H1 (cell line): ENCODE measurements at regions not wholly inside any gene's neighbourhood (a gene's known extent, or its start where the extent isn't known, plus 50 kb on each side); places are given as distances from the start of the nearest gene placed in this dataset.

ENCODE experiments used
- CTCF ChIA-PET: fragments of 300-600 bp; sonication (Branson Sonifier 250); formaldehyde crosslinking; loops from one replicate; lab custom pipeline; 2021; ENCODE audit not compliant: partially characterized antibody; lab: Charles Lee
- POLR2A ChIA-PET: fragments of 300-600 bp; sonication (Branson Sonifier 250); formaldehyde crosslinking; loops from one replicate; lab custom pipeline; 2021; ENCODE audit warnings: inconsistent platforms; ENCODE audit not compliant: partially characterized antibody; lab: Charles Lee
- DNase-seq, 2 experiments: peaks; one replicate each; pipeline versions ENCODE4 v3.0.0 to v3.0.0-alpha.2; 2010 to 2022; ENCODE audit warnings: low spot score in 2 of 2, low read depth in 1 of 2, mixed read lengths in 1 of 2
- FAIRE-seq: peaks from 2 replicates; lab custom pipeline; 2011; peaks lifted over from hg19 to GRCh38; lab: Jason Lieb, UNC
- H2AFZ ChIP-seq: 2 replicates; pipeline ENCODE4 v1.8.1; 2012; ENCODE audit warnings: low read length, inconsistent platforms
- H2AK5ac ChIP-seq: 2 replicates; pipeline ENCODE4 v1.6.1; 2013; ENCODE audit warnings: low read depth, low read length
- H2BK120ac ChIP-seq: replicated peaks from 2 replicates; pipeline ENCODE3; 2013; ENCODE audit warnings: low read depth, low read length, inconsistent platforms
- H2BK12ac ChIP-seq: 2 replicates; pipeline ENCODE4 v1.6.1; 2013; ENCODE audit warnings: low read depth, low read length
- H2BK15ac ChIP-seq: 2 replicates; pipeline ENCODE4 v1.6.1; 2013; ENCODE audit warnings: low read length
- H2BK20ac ChIP-seq: 2 replicates; pipeline ENCODE4 v1.6.1; 2013; ENCODE audit warnings: low read length
- H2BK5ac ChIP-seq: 2 replicates; pipeline ENCODE4 v1.6.1; 2013; ENCODE audit warnings: low read depth, low read length
- H3K14ac ChIP-seq: 2 replicates; pipeline ENCODE4 v1.6.1; 2013; ENCODE audit warnings: inconsistent platforms; ENCODE audit not compliant: insufficient read length
- H3K18ac ChIP-seq: 2 replicates; pipeline ENCODE4 v1.6.1; 2013; ENCODE audit warnings: low read length; ENCODE audit errors: extremely low read depth
- H3K23ac ChIP-seq: 2 replicates; pipeline ENCODE4 v1.6.1; 2013; ENCODE audit warnings: inconsistent platforms; ENCODE audit not compliant: insufficient read length
- H3K23me2 ChIP-seq: 2 replicates; pipeline ENCODE4 v1.6.1; 2013; ENCODE audit warnings: low read depth, low read length
- H3K27ac ChIP-seq: 2 replicates; pipeline ENCODE4 v1.6.1; 2011; ENCODE audit warnings: low read depth, low read length, inconsistent platforms
- H3K27me3 ChIP-seq, 4 experiments: replicated peaks in 1 of 4; 1 replicate in 1 of 4; 2 replicates in 3 of 4; pipeline versions ENCODE4 v1.6.1 to v1.8.1; 2011 to 2013; ENCODE audit warnings: low read length in 3 of 4, mild to moderate bottlenecking in 3 of 4, inconsistent platforms in 2 of 4, mixed read lengths in 2 of 4, moderate library complexity in 1 of 4; ENCODE audit not compliant: control insufficient read depth in 3 of 4, insufficient read depth in 3 of 4; ENCODE audit errors: extremely low read depth in 1 of 4
- H3K36me3 ChIP-seq, 4 experiments: 2 replicates each; pipeline versions ENCODE4 v1.6.1 to v1.8.1; 2011 to 2013; ENCODE audit warnings: mild to moderate bottlenecking in 4 of 4, low read length in 3 of 4, moderate library complexity in 2 of 4, control low read depth in 1 of 4, inconsistent platforms in 1 of 4; ENCODE audit not compliant: insufficient read depth in 4 of 4, control insufficient read depth in 2 of 4
- H3K4ac ChIP-seq: replicated peaks from 2 replicates; pipeline ENCODE3; 2013; ENCODE audit warnings: low read length, low read depth, mixed read lengths, inconsistent platforms; ENCODE audit not compliant: insufficient read length
- H3K4me1 ChIP-seq, 4 experiments: replicated peaks in 1 of 4; 1 replicate in 1 of 4; 2 replicates in 3 of 4; pipeline versions ENCODE4 v1.6.1 to v1.8.1; 2011 to 2013; ENCODE audit warnings: low read length in 3 of 4, inconsistent platforms in 2 of 4, mixed read lengths in 1 of 4; ENCODE audit not compliant: insufficient read depth in 4 of 4, control insufficient read depth in 3 of 4
- H3K4me2 ChIP-seq, 2 experiments: 2 replicates each; pipeline versions ENCODE4 v1.6.1 to v1.8.1; 2011 to 2013; ENCODE audit warnings: low read depth in 2 of 2, low read length in 2 of 2, control low read depth in 1 of 2, inconsistent platforms in 1 of 2, mild to moderate bottlenecking in 1 of 2; ENCODE audit not compliant: insufficient read depth in 1 of 2
- H3K4me3 ChIP-seq, 4 experiments: fragments of 200-600, 300-600 bp in 1 of 4; sonication (generic), shearing (Covaris generic), sonication (Bioruptor Twin) in 1 of 4; 2 replicates each; pipeline versions ENCODE4 v1.5.1 to v1.8.1; 2011 to 2016; ENCODE audit warnings: low read length in 4 of 4, low read depth in 3 of 4, control low read depth in 2 of 4, inconsistent platforms in 2 of 4, mild to moderate bottlenecking in 2 of 4, mixed read lengths in 1 of 4, moderate library complexity in 1 of 4; ENCODE audit not compliant: insufficient read depth in 2 of 4; ENCODE audit errors: extremely low read depth in 1 of 4
- H3K56ac ChIP-seq: replicated peaks from 2 replicates; pipeline ENCODE3; 2013; ENCODE audit warnings: low read depth, mild to moderate bottlenecking, mixed read lengths, low read length, inconsistent platforms; ENCODE audit not compliant: insufficient read length
- H3K79me1 ChIP-seq: 2 replicates; pipeline ENCODE4 v1.6.1; 2013; ENCODE audit warnings: low read depth, low read length, control low read depth
- H3K79me2 ChIP-seq, 2 experiments: 2 replicates each; pipeline versions ENCODE4 v1.6.1 to v1.8.1; 2012 to 2013; ENCODE audit warnings: low read length in 2 of 2, mild to moderate bottlenecking in 2 of 2, inconsistent platforms in 1 of 2; ENCODE audit not compliant: insufficient read depth in 2 of 2, control insufficient read depth in 1 of 2
- H3K9ac ChIP-seq, 4 experiments: replicated peaks in 1 of 4; 1 replicate in 1 of 4; 2 replicates in 3 of 4; pipeline versions ENCODE4 v1.6.1 to v1.8.1; 2011 to 2013; ENCODE audit warnings: low read depth in 3 of 4, low read length in 3 of 4, control low read depth in 2 of 4, mild to moderate bottlenecking in 2 of 4, moderate library complexity in 2 of 4, inconsistent platforms in 1 of 4; ENCODE audit errors: extremely low read depth in 1 of 4
- H3K9me3 ChIP-seq, 2 experiments: 2 replicates each; pipeline versions ENCODE4 v1.6.1 to v1.8.1; 2012 to 2013; ENCODE audit warnings: mild to moderate bottlenecking in 2 of 2, moderate library complexity in 2 of 2, control low read depth in 1 of 2, inconsistent platforms in 1 of 2, low read depth in 1 of 2, low read length in 1 of 2, mixed read lengths in 1 of 2; ENCODE audit not compliant: insufficient read depth in 2 of 2
- H4K20me1 ChIP-seq, 2 experiments: replicated peaks in 1 of 2; 2 replicates each; pipeline versions ENCODE3 to v1.8.1; 2011 to 2013; ENCODE audit warnings: inconsistent platforms in 2 of 2, low read length in 2 of 2, mild to moderate bottlenecking in 1 of 2; ENCODE audit not compliant: insufficient read depth in 2 of 2, control insufficient read depth in 1 of 2
- H4K5ac ChIP-seq: 2 replicates; pipeline ENCODE4 v1.6.1; 2013; ENCODE audit warnings: low read length, low read depth, mixed read lengths, inconsistent platforms; ENCODE audit not compliant: insufficient read length
- H4K8ac ChIP-seq: 2 replicates; pipeline ENCODE4 v1.8.0; 2013; ENCODE audit warnings: mild to moderate bottlenecking, moderate library complexity, low read length, inconsistent platforms; ENCODE audit not compliant: insufficient read depth; ENCODE audit errors: extremely low read depth
- H4K91ac ChIP-seq: replicated peaks from 2 replicates; pipeline ENCODE3; 2013; ENCODE audit warnings: low read length, mixed read lengths, inconsistent platforms; ENCODE audit not compliant: insufficient read length
- BRCA1 ChIP-seq: IDR thresholded peaks from 2 replicates; pipeline ENCODE4 v1.6.1; 2012; ENCODE audit warnings: low read depth, low read length, improper control_type of control experiment
- CTBP2 ChIP-seq: IDR thresholded peaks from 2 replicates; pipeline ENCODE4 v1.7.0; 2011; ENCODE audit warnings: borderline replicate concordance, mild to moderate bottlenecking, moderate library complexity, mixed read lengths, low read length; ENCODE audit not compliant: insufficient read depth, insufficient read length
- SP2 ChIP-seq: IDR thresholded peaks from 2 replicates; pipeline ENCODE4 v1.6.1; 2012; ENCODE audit warnings: mild to moderate bottlenecking, low read length, inconsistent platforms
- WGBS, 2 experiments: shearing (Covaris generic) in 1 of 2; methylation state at CpG; one replicate each; pipeline versions ENCODE4 v1.1.6 to v1.1.7; 2013 to 2015; ENCODE audit warnings: low lambda C conversion rate in 2 of 2, mixed read lengths in 2 of 2, inconsistent platforms in 1 of 2, low coverage in 1 of 2, missing lambda C conversion rate in 1 of 2; ENCODE audit not compliant: insufficient replicate concordance in 2 of 2, insufficient coverage in 1 of 2, insufficient read length in 1 of 2; ENCODE audit errors: extremely low coverage in 1 of 2, missing lambda C conversion rate in 1 of 2; 5-methylcytosine and 5-hydroxymethylcytosine counted together

GRCh38 chr2:177127821-177128220 is 84.8 kb upstream of the HNRNPA3 start:
- peaks cover 0 to 3% (median 1%) of the 10 kb centered on the region in 4 experiments; a peak in 1 of 7 replicates for H3K4me1 ChIP-seq
- no peaks in the 10 kb centered on the region for H3K79me2 ChIP-seq
- H4K5ac ChIP-seq: no peak overlapping the region
- CTCF ChIA-PET: interaction anchor here (1.1 to 1.3 kb wide), 2 partner anchors 20 to 21 kb away, joined by 3 read pairs; no protein-coding TSS in a partner anchor
- H3K27ac ChIP-seq: no peak overlapping the region
- no peak overlapping the region for H3K18ac ChIP-seq
- H3K4me2 ChIP-seq: no peak overlapping the region
- no peak overlapping the region for H2BK12ac ChIP-seq
- no peak overlapping the region for H3K56ac ChIP-seq
- FAIRE-seq: no peak
- H4K8ac ChIP-seq: no peak overlapping the region
- H3K23me2 ChIP-seq: no peaks in the 10 kb centered on the region
- no peak for TF ChIP-seq CTBP2
- no peak for TF ChIP-seq SP2
- no peak for TF ChIP-seq BRCA1
- H3K27me3 ChIP-seq: no peaks in the 10 kb centered on the region
- no peak for DNase-seq
- H2BK120ac ChIP-seq: no peak overlapping the region
- H3K9ac ChIP-seq: no peak overlapping the region
- no peak overlapping the region for H3K4ac ChIP-seq
- H4K91ac ChIP-seq: no peak overlapping the region
- H2AFZ ChIP-seq: no peak overlapping the region
- H3K36me3 ChIP-seq: no peaks in the 10 kb centered on the region
- H2BK15ac ChIP-seq: no peak overlapping the region
- 85% methylated on average over 6 of the region's 6 CpGs; no CpG with 5 or more reads in 1 of the 2 experiments for WGBS, 2 experiments
- H3K4me3 ChIP-seq: no peak overlapping the region
- POLR2A ChIA-PET: no interaction called here
- no peak overlapping the region for H3K14ac ChIP-seq
- no peak overlapping the region for H3K23ac ChIP-seq
- H2BK5ac ChIP-seq: no peak overlapping the region
- no peak overlapping the region for H2BK20ac ChIP-seq
- H3K9me3 ChIP-seq: no peaks in the 10 kb centered on the region
- no peak overlapping the region for H2AK5ac ChIP-seq
- no peaks in the 10 kb centered on the region for H3K79me1 ChIP-seq
- no peaks in the 10 kb centered on the region for H4K20me1 ChIP-seq
